ENCODE measurements at regions not wholly inside any gene's neighbourhood (a gene's known extent, or its start where the extent isn't known, plus 50 kb on each side); places are given as distances from the start of the nearest gene placed in this dataset.
"Not testable (repeated sequence)": the region's sequence is repeated elsewhere in the genome, so short reads cannot be mapped to it uniquely, and the experiment has no call there.

DNA sequence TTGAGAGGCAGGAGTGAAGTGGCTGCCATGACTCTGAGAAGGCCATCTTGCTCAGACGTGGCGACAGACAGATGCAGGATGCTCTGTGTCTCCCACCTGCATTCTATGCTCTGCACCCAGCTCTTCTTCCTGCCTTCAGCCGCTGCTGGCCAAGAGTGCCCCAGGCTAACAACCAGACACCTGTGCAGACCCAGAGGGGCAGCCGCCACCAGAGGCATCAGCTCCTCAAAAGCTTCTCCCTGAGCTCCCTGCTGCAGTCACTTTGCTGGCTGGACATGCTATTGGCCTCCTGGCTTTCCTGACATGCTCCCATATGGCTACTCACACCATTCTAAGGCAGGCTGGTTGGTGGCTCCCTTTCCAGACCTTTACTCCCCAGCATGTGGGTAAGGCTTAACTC lies 70.6 kb upstream of the GRB10 start:
- no peak for DNase-seq

GRCh38 chr7:50852901-50853300 lies 70.2 kb upstream of the GRB10 start:
- DNase-seq = no peak

- DNase-seq = no peak
Measured at GRCh38 chr7:50851891-50852290, 69.2 kb upstream of the GRB10 start.

DNA sequence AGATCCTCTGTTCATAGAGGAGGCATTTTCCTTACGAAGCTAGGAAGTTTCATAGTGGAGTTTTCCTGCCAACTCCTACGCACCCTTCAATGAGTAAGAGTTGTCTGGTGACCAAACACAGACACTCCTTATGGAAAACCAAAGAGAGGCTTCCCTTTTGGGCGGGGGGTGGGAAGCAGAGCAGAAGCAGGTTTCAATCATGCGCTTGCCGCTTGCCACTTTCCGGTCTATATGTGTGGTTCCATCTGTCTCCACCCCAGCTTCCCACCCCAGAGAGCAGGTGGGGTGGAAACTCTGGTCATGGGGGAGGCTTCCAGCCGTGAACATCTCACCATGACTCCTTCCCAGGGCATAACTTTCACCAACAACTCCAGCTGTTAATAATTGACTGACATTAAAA lies 68.8 kb upstream of the GRB10 start:
- no peak for DNase-seq

DNA sequence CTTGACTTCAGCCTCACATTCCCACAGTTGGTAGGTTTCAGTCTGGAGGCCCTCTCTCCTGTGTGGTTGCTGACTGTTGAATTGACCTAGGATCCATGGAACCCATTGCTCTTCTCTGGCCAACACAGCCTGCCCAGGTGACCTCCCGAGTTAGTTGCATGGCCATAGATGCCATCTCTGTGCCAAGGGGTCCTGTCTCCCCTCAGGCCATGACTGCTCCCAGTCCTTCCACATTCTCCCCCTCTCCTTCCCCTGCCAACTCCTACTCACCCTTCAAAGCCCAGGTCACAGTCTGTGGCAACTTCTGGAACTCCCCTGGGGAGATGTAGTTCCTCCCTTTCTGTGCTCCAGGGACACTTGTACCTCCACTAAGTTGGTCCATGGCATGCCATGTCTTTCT lies 67.3 kb upstream of the GRB10 start:
- no peak for DNase-seq

DNA sequence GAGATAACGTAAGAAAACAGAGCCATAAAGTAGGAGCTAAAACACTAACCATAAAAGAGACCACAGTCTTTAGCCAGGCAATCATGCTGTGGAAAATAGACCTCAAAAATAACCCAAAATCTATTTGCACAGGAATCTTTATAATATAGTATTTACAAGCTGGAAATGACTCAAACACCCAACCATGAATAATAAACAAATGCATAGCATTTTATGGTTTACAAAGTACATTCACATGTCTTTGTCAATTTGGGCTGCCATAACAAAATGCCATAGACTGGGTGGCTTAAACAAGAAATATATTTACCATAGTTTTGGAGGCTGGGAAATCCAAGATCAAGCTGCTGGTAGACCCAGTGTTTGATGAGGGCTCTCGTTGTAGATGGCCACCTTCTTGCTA lies 65.5 kb upstream of the GRB10 start:
- DNase-seq = no peak

DNA sequence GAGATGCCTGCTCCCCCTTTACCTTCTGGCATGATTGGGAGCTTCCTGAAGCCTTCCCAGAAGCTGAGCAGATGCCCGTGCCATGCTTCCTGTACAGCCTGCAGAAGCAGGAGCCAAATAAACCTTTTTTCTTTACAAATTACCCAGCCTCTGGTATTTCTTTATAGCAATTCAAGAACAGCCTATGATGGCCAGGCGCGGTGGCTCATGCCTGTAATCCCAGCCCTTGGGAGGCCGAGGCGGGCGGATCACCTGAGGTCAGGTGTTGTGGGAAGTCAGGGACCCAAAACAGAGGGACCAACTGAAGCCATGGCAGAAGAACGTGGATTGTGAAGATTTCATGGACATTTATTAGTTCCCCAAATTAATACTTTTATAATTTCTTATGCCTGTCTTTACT lies 62.2 kb upstream of the GRB10 start:
- not testable (repeated sequence) for DNase-seq

- DNase-seq = no peak
Measured at GRCh38 chr7:50842041-50842440, 59.3 kb upstream of the GRB10 start.

- no peak for DNase-seq
Measured at GRCh38 chr7:50838675-50839377, 56.1 kb upstream of the GRB10 start.

DNA sequence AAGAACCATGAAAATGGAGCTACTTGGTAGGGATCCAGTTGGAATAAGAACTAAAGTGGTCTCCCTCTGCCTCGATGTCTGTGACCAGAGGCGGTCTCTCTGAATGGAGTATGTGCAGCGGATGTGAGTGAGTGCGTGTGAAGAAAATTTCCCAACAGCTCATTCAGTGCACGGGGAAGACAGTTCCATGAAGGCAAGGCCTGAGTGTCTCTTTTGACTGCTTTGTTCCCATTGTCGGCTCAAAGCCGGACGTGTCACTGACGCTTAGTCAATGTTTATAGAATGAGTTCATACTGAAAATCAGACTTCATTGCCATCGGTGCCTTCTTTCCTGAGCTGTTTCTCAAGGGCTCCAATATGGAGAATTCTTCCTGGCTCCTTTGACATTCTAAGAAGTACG lies 55.3 kb upstream of the GRB10 start:
- no peak for DNase-seq

DNA sequence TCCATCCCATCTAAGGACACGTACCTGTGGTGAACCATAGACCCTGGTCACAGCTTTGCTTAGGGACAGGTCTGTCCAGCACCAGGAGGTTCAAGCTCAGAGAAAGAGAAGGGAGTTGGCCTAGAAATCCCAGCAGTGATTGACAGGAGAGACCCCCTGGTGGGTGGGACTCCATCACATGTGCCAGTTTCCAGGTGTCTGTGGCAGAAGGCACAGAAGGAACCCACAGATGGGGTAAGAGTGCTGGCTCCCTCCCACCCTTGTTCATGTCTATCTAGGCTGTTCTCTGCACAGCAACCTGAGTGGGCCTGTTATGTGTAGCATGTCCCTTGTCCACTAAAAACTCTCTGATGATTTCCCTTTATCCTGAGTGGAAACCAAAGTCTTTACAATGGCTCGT lies 54.0 kb upstream of the GRB10 start:
- DNase-seq = no peak

GRCh38 chr7:50835156-50835555 lies 52.5 kb upstream of the GRB10 start:
- no peak for DNase-seq

DNA sequence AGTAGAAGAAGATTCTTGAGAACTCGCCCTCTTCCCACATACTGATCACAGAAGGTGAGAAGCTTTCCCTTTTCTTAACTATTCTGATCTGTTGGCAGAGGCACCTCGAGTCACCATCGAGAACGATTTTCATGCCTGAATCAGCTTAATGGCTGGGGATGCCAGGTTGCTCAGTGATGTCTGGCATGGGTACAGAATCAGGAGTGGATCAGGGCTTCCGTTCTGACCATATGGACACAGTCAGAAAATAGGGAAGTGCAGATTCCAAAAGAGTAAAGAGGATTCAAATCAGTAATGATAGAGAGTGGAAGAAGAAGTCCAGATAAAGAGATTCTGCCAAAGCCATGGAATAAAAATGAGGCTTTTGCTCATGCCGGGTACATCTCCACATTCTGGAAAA lies 52.0 kb upstream of the GRB10 start:
- no peak for DNase-seq

- DNase-seq = no peak
Measured at GRCh38 chr7:50834031-50834535, 51.4 kb upstream of the GRB10 start.

- no peak for DNase-seq
Measured at GRCh38 chr7:50832744-50833143, 50.0 kb upstream of the GRB10 start.
